IMR-90 (cell line): ENCODE measurements at regions not wholly inside any gene's neighbourhood (a gene's known extent, or its start where the extent isn't known, plus 50 kb on each side); places are given as distances from the start of the nearest gene placed in this dataset.
"Not testable (repeated sequence)": the region's sequence is repeated elsewhere in the genome, so short reads cannot be mapped to it uniquely, and the experiment has no call there.

Experiments used
- ATAC-seq: fragments of 200-7000 bp; cut with Tn5 transposase; 2 replicates; pipeline ENCODE4 v1.9.1; 2020; ENCODE audit warnings: low read depth, mild to moderate bottlenecking, moderate library complexity
- BruUV-seq: library from RNA; stranded (reverse); fragments of 400-500 nt; replicated peaks from 2 replicates; lab custom pipeline; 2021; lab: Mats Ljungman, UMichigan
- CTCF ChIA-PET: fragments of 300-600 bp; formaldehyde crosslinking; extraction: SDS; loops from one replicate; lab custom pipeline; 2021; ENCODE audit warnings: antibody characterized with exemption; lab: Yijun Ruan, JAX
- POLR2A ChIA-PET: fragments of 300-600 bp; sonication (Branson Sonifier 250); formaldehyde crosslinking; loops from one replicate; lab custom pipeline; 2022; ENCODE audit warnings: antibody characterized with exemption; ENCODE audit not compliant: unreplicated experiment; lab: Charles Lee
- DNase-seq: peaks from one replicate; pipeline ENCODE4 v3.0.0; 2013
- H2AFZ ChIP-seq: replicated peaks from 2 replicates; pipeline ENCODE3; 2013; ENCODE audit warnings: low read length, mild to moderate bottlenecking; ENCODE audit not compliant: poor library complexity
- H2AK5ac ChIP-seq: 2 replicates; pipeline ENCODE4 v1.6.1; 2013; ENCODE audit warnings: low read depth, low read length, inconsistent platforms
- H2AK9ac ChIP-seq: replicated peaks from 2 replicates; pipeline ENCODE3; 2013; ENCODE audit warnings: mild to moderate bottlenecking, low read depth, low read length, moderate library complexity; ENCODE audit not compliant: poor library complexity
- H2BK120ac ChIP-seq: 2 replicates; pipeline ENCODE4 v1.6.1; 2013; ENCODE audit warnings: low read depth, low read length, inconsistent platforms
- H2BK15ac ChIP-seq: 3 replicates; pipeline ENCODE4 v1.6.1; 2013; ENCODE audit warnings: low read depth, low read length, inconsistent platforms
- H2BK20ac ChIP-seq: 2 replicates; pipeline ENCODE4 v1.6.1; 2013; ENCODE audit warnings: low read depth, mild to moderate bottlenecking, inconsistent platforms, low read length, moderate library complexity
- H2BK5ac ChIP-seq: 2 replicates; pipeline ENCODE4 v1.6.1; 2013; ENCODE audit warnings: mild to moderate bottlenecking, low read depth, low read length, inconsistent platforms; ENCODE audit not compliant: poor library complexity, severe bottlenecking
- H3K14ac ChIP-seq: replicated peaks from 2 replicates; pipeline ENCODE4 v1.6.1; 2013; ENCODE audit warnings: low read depth, low read length, inconsistent platforms
- H3K18ac ChIP-seq: 2 replicates; pipeline ENCODE4 v1.6.1; 2013; ENCODE audit warnings: low read depth, low read length, control low read depth
- H3K23ac ChIP-seq: 2 replicates; pipeline ENCODE4 v1.6.1; 2013; ENCODE audit warnings: low read depth, low read length, inconsistent platforms
- H3K27ac ChIP-seq: 2 replicates; pipeline ENCODE4 v1.5.1; 2013; ENCODE audit warnings: mild to moderate bottlenecking, control low read depth, low read length; ENCODE audit not compliant: insufficient read depth
- H3K27me3 ChIP-seq: 2 replicates; pipeline ENCODE4 v1.6.1; 2013; ENCODE audit warnings: low read length; ENCODE audit not compliant: control insufficient read depth, insufficient read depth
- H3K36me3 ChIP-seq: 2 replicates; pipeline ENCODE4 v1.6.1; 2013; ENCODE audit warnings: low read length, mixed read lengths; ENCODE audit not compliant: control insufficient read depth, insufficient read depth
- H3K4ac ChIP-seq: 2 replicates; pipeline ENCODE4 v1.6.1; 2013; ENCODE audit warnings: low read depth, low read length, inconsistent platforms
- H3K4me1 ChIP-seq: 2 replicates; pipeline ENCODE4 v1.6.1; 2013; ENCODE audit warnings: low read length, mixed read lengths; ENCODE audit not compliant: control insufficient read depth, insufficient read depth
- H3K4me2 ChIP-seq: 2 replicates; pipeline ENCODE4 v1.6.1; 2013; ENCODE audit warnings: low read depth, mild to moderate bottlenecking, control low read depth, low read length, moderate library complexity
- H3K4me3 ChIP-seq: 2 replicates; pipeline ENCODE4 v1.5.1; 2013; ENCODE audit warnings: low read depth, mild to moderate bottlenecking, control low read depth, low read length, moderate library complexity; ENCODE audit not compliant: insufficient read depth
- H3K56ac ChIP-seq: 2 replicates; pipeline ENCODE4 v1.6.1; 2013; ENCODE audit warnings: low read length, inconsistent platforms; ENCODE audit not compliant: insufficient read depth; ENCODE audit errors: extremely low read depth
- H3K79me1 ChIP-seq, 2 experiments: 2 replicates each; pipeline ENCODE4 v1.6.1; 2013; ENCODE audit warnings: low read length in 2 of 2, inconsistent platforms in 1 of 2, low read depth in 1 of 2
- H3K9ac ChIP-seq: 2 replicates; pipeline ENCODE4 v1.6.1; 2013; ENCODE audit warnings: low read depth, low read length, control low read depth
- H3K9me1 ChIP-seq: 2 replicates; pipeline ENCODE4 v1.6.1; 2013; ENCODE audit warnings: low read length, inconsistent platforms; ENCODE audit not compliant: insufficient read depth
- H3K9me3 ChIP-seq: 2 replicates; pipeline ENCODE4 v1.6.1; 2013; ENCODE audit warnings: low read length; ENCODE audit not compliant: control insufficient read depth, insufficient read depth
- H4K20me1 ChIP-seq: 2 replicates; pipeline ENCODE4 v1.6.1; 2013; ENCODE audit warnings: low read length, inconsistent platforms; ENCODE audit not compliant: insufficient read depth
- H4K5ac ChIP-seq: 2 replicates; pipeline ENCODE4 v1.6.1; 2013; ENCODE audit warnings: mild to moderate bottlenecking, low read depth, low read length, control low read depth
- H4K8ac ChIP-seq, 2 experiments: 2 replicates each; pipeline ENCODE4 v1.6.1; 2013; ENCODE audit warnings: low read depth in 2 of 2, low read length in 2 of 2, control low read depth in 1 of 2, inconsistent platforms in 1 of 2
- H4K91ac ChIP-seq: 2 replicates; pipeline ENCODE4 v1.6.1; 2013; ENCODE audit warnings: low read depth, low read length, inconsistent platforms; ENCODE audit not compliant: insufficient read depth
- WGBS, 2 experiments: methylation state at CpG; one replicate each; pipeline versions ENCODE4 v1.1.5 to v1.1.7; 2013; ENCODE audit warnings: missing lambda C conversion rate in 2 of 2; ENCODE audit not compliant: insufficient read length in 1 of 2; ENCODE audit errors: extremely low coverage in 2 of 2; 5-methylcytosine and 5-hydroxymethylcytosine counted together
- dilution Hi-C: fragments of 300-500 bp; cut with HindIII; formaldehyde crosslinking; loops from one replicate; pipeline ENCODE4 v1.14.3; 2018; ENCODE audit warnings: low sequenced_read_pairs; ENCODE audit not compliant: unreplicated experiment
- in situ Hi-C: fragments of 300-500 bp; cut with MboI; formaldehyde crosslinking; loops from 3 replicates; pipeline ENCODE4 v1.14.3; 2019; ENCODE audit warnings: low sequenced_read_pairs, inconsistent platforms, mixed read lengths
- intact Hi-C: fragments of 100-400 bp; cut with micrococcal nuclease; formaldehyde crosslinking; loops from 2 replicates; pipeline ENCODE4 v1.10.0; 2022

DNA sequence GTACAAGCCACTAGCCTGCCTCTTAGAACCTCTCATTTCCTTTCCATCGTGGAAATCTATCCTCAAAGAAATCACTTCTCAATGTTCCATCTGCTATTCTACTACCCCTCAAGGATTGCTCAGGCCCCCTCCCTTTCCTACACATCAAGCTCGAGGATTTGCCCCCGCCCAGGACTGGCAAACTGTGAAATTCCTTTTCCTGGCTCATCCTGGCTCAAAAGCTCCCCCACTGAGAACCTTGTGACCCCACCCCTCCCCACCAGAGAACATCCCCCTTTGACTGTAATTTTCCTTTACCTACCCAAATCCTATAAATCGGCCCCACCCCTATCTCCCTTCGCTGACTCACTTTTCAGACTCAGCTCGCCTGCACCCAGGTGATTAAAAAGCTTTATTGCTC is 1103.3 kb upstream of the FAM98A start:
- H3K9me3 ChIP-seq, H4K91ac ChIP-seq, dilution Hi-C loops, H3K36me3 ChIP-seq, H3K4me3 ChIP-seq, H3K56ac ChIP-seq, intact Hi-C loops, H3K27ac ChIP-seq, H3K4me1 ChIP-seq, H3K9me1 ChIP-seq, CTCF ChIA-PET, H2BK120ac ChIP-seq, H2BK5ac ChIP-seq, BruUV-seq, H3K9ac ChIP-seq, H4K8ac ChIP-seq, H2AFZ ChIP-seq, H2AK9ac ChIP-seq, H3K18ac ChIP-seq, H3K27me3 ChIP-seq, H4K5ac ChIP-seq, H2BK20ac ChIP-seq, H2AK5ac ChIP-seq, ATAC-seq, POLR2A ChIA-PET, in situ Hi-C loops, H3K4ac ChIP-seq, H4K20me1 ChIP-seq, H3K79me1 ChIP-seq, H2BK15ac ChIP-seq, H3K23ac ChIP-seq, H3K14ac ChIP-seq, H3K4me2 ChIP-seq, DNase-seq: not testable (repeated sequence)
- WGBS, 2 experiments: no CpG with 5 or more reads among the region's 6 CpGs

DNA sequence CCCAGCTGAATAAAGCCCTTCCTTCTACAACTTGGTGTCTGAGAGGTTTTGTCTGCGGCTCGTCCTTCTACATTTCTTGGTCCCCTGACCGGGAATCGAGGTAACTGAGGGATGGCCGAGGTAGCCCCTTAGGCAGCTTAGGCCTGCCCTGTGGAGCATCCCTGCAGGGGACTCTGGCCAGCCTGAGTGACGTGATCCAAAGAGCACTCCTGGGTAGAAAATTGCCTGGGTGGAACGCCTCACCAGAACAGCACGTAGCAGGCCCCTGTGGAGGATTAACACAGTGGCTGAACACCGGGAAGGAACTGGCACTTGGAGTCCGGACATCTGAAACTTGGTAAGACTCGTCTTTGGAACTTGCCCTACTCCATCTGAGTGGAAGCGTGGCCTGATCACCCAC is 1078.5 kb upstream of the FAM98A start:
- H3K4me1 ChIP-seq, H3K14ac ChIP-seq, H3K27me3 ChIP-seq, H2BK20ac ChIP-seq, ATAC-seq, BruUV-seq, H2AK5ac ChIP-seq, H3K9ac ChIP-seq, H2BK15ac ChIP-seq, DNase-seq, dilution Hi-C loops, H4K20me1 ChIP-seq, H3K56ac ChIP-seq, H2AK9ac ChIP-seq, H3K18ac ChIP-seq, H3K23ac ChIP-seq, H3K4me3 ChIP-seq, H4K5ac ChIP-seq, H2AFZ ChIP-seq, H3K9me3 ChIP-seq, in situ Hi-C loops, H4K91ac ChIP-seq, H3K4me2 ChIP-seq, H3K79me1 ChIP-seq, intact Hi-C loops, POLR2A ChIA-PET, H3K9me1 ChIP-seq, H3K27ac ChIP-seq, H3K4ac ChIP-seq, H3K36me3 ChIP-seq, CTCF ChIA-PET, H2BK120ac ChIP-seq, H2BK5ac ChIP-seq, H4K8ac ChIP-seq: not testable (repeated sequence)
- 63% methylated on average over 8 of the region's 12 CpGs; no CpG with 5 or more reads in 1 of the 2 experiments for WGBS, 2 experiments
